SK-N-SH (cell line): ENCODE measurements at regions not wholly inside any gene's neighbourhood (a gene's known extent, or its start where the extent isn't known, plus 50 kb on each side); places are given as distances from the start of the nearest gene placed in this dataset.

ENCODE experiments used
- CTCF ChIA-PET: fragments of 300-600, 350-600 bp; formaldehyde crosslinking; extraction: SDS; loops from one replicate; lab custom pipeline; 2021; lab: Yijun Ruan, JAX
- POLR2A ChIA-PET: fragments of 350-600 bp; sonication (Branson Sonifier 250); formaldehyde crosslinking; extraction: SDS; loops from one replicate; lab custom pipeline; 2020; ENCODE audit warnings: antibody characterized with exemption, inconsistent platforms; lab: Yijun Ruan, JAX
- DNase-seq: peaks from one replicate; pipeline ENCODE4 v3.0.0; 2012
- H2AFZ ChIP-seq: fragments of 200-600 bp; sonication (generic); 2 replicates; pipeline ENCODE4 v1.8.1; 2016; ENCODE audit warnings: antibody characterized with exemption, mild to moderate bottlenecking, low read depth
- H3F3A ChIP-seq: fragments of 200-600 bp; sonication (generic); replicated peaks from 2 replicates; pipeline ENCODE3; 2016; ENCODE audit warnings: antibody characterized with exemption, mild to moderate bottlenecking; ENCODE audit not compliant: insufficient read depth
- H3K27ac ChIP-seq, 2 experiments: fragments of 200-500 bp in 1 of 2; fragments of 200-600 bp in 1 of 2; sonication (Bioruptor generic) in 1 of 2; sonication (generic), shearing (Covaris generic) in 1 of 2; 2 replicates each; pipeline versions ENCODE4 v1.5.1 to v1.6.1; 2014 to 2016; ENCODE audit warnings: low read depth in 2 of 2, inconsistent platforms in 1 of 2, low read length in 1 of 2, mild to moderate bottlenecking in 1 of 2, mixed read lengths in 1 of 2
- H3K27me3 ChIP-seq: fragments of 200-600 bp; sonication (generic), shearing (Covaris generic); 2 replicates; pipeline ENCODE4 v1.6.1; 2016; ENCODE audit warnings: mixed run types; ENCODE audit not compliant: insufficient read depth
- H3K36me3 ChIP-seq, 2 experiments: fragments of 200-500 bp in 1 of 2; fragments of 200-600 bp in 1 of 2; sonication (Bioruptor generic) in 1 of 2; sonication (generic) in 1 of 2; replicated peaks in 1 of 2; 2 replicates each; pipeline versions ENCODE3 to v1.5.1; 2014 to 2016; ENCODE audit warnings: low read length in 1 of 2, mild to moderate bottlenecking in 1 of 2; ENCODE audit not compliant: insufficient read depth in 2 of 2, control insufficient read depth in 1 of 2
- H3K4me1 ChIP-seq, 2 experiments: fragments of 200-500 bp in 1 of 2; fragments of 200-600 bp in 1 of 2; sonication (Bioruptor generic) in 1 of 2; sonication (generic), shearing (Covaris generic) in 1 of 2; 2 replicates each; pipeline versions ENCODE4 v1.5.1 to v1.6.1; 2014 to 2016; ENCODE audit warnings: low read depth in 1 of 2, low read length in 1 of 2, mixed run types in 1 of 2; ENCODE audit not compliant: insufficient read depth in 2 of 2, control insufficient read depth in 1 of 2
- H3K4me2 ChIP-seq: fragments of 200-600 bp; sonication (generic), shearing (Covaris generic); 2 replicates; pipeline ENCODE4 v1.6.1; 2017; ENCODE audit warnings: mixed run types
- H3K4me3 ChIP-seq, 2 experiments: fragments of 200-500 bp in 1 of 2; fragments of 200-600 bp in 1 of 2; sonication (Bioruptor generic) in 1 of 2; sonication (generic), shearing (Covaris generic) in 1 of 2; 2 replicates each; pipeline versions ENCODE4 v1.5.1 to v1.8.1; 2014 to 2016; ENCODE audit warnings: low read depth in 2 of 2, inconsistent platforms in 1 of 2, low read length in 1 of 2, mild to moderate bottlenecking in 1 of 2, mixed read lengths in 1 of 2, moderate library complexity in 1 of 2
- H3K79me2 ChIP-seq: fragments of 200-600 bp; sonication (generic); 2 replicates; pipeline ENCODE4 v1.8.1; 2017; ENCODE audit warnings: mild to moderate bottlenecking; ENCODE audit not compliant: insufficient read depth
- H3K9ac ChIP-seq: fragments of 200-600 bp; sonication (generic); 2 replicates; pipeline ENCODE4 v1.6.1; 2017; ENCODE audit warnings: mixed run types
- H3K9me2 ChIP-seq: fragments of 200-600 bp; sonication (generic); 2 replicates; pipeline ENCODE4 v1.6.1; 2017; ENCODE audit warnings: mixed run types
- H3K9me3 ChIP-seq: fragments of 200-600 bp; sonication (generic); 2 replicates; pipeline ENCODE4 v1.6.1; 2017; ENCODE audit warnings: mixed run types, mild to moderate bottlenecking, moderate library complexity
- H4K20me1 ChIP-seq: fragments of 200-600 bp; sonication (generic); 2 replicates; pipeline ENCODE4 v1.6.1; 2017; ENCODE audit warnings: mild to moderate bottlenecking, mixed run types; ENCODE audit not compliant: insufficient read depth
- CHD2 ChIP-seq: fragments of 150-350 bp; IDR thresholded peaks from 2 replicates; pipeline ENCODE4 v1.6.1; 2018; ENCODE audit warnings: low read length; ENCODE audit not compliant: partially characterized antibody
- FOSL2 ChIP-seq: IDR thresholded peaks from 2 replicates; pipeline ENCODE4 v1.4.0; 2012; ENCODE audit warnings: low read depth, mild to moderate bottlenecking, moderate library complexity, borderline replicate concordance
- FOXM1 ChIP-seq: IDR thresholded peaks from 2 replicates; pipeline ENCODE4 v1.4.0; 2012; ENCODE audit warnings: low read depth, mild to moderate bottlenecking
- GATA2 ChIP-seq: sonication (generic); formaldehyde crosslinking; IDR thresholded peaks from 2 replicates; pipeline ENCODE4 v1.5.0; 2020; ENCODE audit warnings: mild to moderate bottlenecking, missing genetic modification reagents
- RCOR1 ChIP-seq: fragments of 150-350 bp; IDR thresholded peaks from 2 replicates; pipeline ENCODE4 v1.6.1; 2017; ENCODE audit warnings: antibody characterized with exemption, low read length
- SMC3 ChIP-seq: IDR thresholded peaks from 2 replicates; pipeline ENCODE4 v1.6.1; 2012; ENCODE audit warnings: low read depth, low read length, improper control_type of control experiment
- TCF12 ChIP-seq: IDR thresholded peaks from 2 replicates; pipeline ENCODE4 v1.4.0; 2012
- TEAD4 ChIP-seq: IDR thresholded peaks from 2 replicates; pipeline ENCODE4 v1.4.0; 2012; ENCODE audit warnings: mild to moderate bottlenecking, borderline replicate concordance; ENCODE audit not compliant: insufficient read depth
- WGBS: methylation state at CpG from one replicate; pipeline ENCODE4 v1.1.6; 2017; ENCODE audit warnings: low lambda C conversion rate; 5-methylcytosine and 5-hydroxymethylcytosine counted together
- TF ChIP-seq, protein P1 (sequence below): IDR thresholded peaks from 2 replicates; pipeline ENCODE4 v1.6.1; 2012; ENCODE audit warnings: mild to moderate bottlenecking, low read depth, low read length, moderate library complexity
- TF ChIP-seq, protein P2 (sequence below): fragments of 150-350 bp; IDR thresholded peaks from 2 replicates; pipeline ENCODE4 v1.6.1; 2017; ENCODE audit warnings: antibody characterized with exemption, low read length, low read depth, borderline replicate concordance
- TF ChIP-seq, protein P3 (sequence below): IDR thresholded peaks from 2 replicates; pipeline ENCODE4 v1.4.0; 2012; ENCODE audit warnings: low read depth, borderline replicate concordance

DNA sequence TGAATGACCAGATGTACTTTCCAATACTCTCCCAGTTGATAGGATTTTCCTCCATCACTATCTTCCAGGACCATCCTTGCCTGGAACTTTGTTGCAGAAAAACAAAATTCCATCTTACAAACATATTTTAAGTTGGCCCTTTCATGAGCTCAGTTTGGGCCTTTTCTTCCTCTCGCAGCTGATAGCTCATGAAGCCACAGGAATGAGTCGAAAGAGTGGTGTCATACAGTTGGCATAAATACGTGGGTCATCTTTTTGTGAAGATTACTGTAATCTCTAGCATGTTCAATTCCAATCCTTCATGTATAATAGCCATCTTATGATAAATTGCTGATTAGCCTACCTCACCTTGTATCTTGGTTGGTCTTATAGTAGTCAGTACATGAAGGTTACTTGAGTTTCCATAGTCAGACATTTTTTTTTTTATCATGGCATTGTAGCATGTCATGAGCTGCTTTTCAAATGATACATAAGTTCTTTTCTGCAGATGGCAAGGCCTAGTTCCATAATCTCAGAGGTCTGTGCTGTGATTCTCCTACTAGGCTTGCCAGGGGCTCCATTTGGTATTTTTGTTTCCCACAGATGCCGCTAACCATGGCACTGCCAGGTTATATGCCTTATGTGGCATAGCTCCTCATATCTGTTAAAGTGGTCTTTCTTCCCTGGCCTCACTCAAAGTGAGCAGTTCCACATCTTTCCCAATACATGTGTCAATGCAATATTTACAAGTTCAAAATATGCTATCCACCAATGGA lies 380.6 kb upstream of the DCN start:
- Histone ChIP-seq H4K20me1 (no peaks in the 10 kb centered on the region), H3K4me2 (no peak overlapping the region), H3K4me1 (no peaks in the 10 kb centered on the region), H3K4me3 (no peak overlapping the region), H3K9ac (no peak overlapping the region), H3F3A (no peaks in the 10 kb centered on the region), H3K27ac (no peak overlapping the region), H3K9me3 (no peaks in the 10 kb centered on the region), H3K79me2 (no peaks in the 10 kb centered on the region), H3K9me2 (no peaks in the 10 kb centered on the region), H3K36me3 (no peaks in the 10 kb centered on the region), H3K27me3 (no peaks in the 10 kb centered on the region), H2AFZ (no peak overlapping the region)
- CTCF ChIA-PET = interaction anchor here (1.1 to 2.8 kb wide), 5 partner anchors 7 to 202 kb away, joined by 3 to 11 read pairs (median 4); no protein-coding TSS in a partner anchor
- DNase-seq = no peak
- POLR2A ChIA-PET = no interaction called here
- TF ChIP-seq CHD2 (no peak), GATA2 (CRISPR knock-in tag) (no peak), FOXM1 (no peak), TCF12 (no peak), RCOR1 (no peak), SMC3 (no peak), FOSL2 (no peak), TEAD4 (no peak)
- TF ChIP-seq, protein P1, sequence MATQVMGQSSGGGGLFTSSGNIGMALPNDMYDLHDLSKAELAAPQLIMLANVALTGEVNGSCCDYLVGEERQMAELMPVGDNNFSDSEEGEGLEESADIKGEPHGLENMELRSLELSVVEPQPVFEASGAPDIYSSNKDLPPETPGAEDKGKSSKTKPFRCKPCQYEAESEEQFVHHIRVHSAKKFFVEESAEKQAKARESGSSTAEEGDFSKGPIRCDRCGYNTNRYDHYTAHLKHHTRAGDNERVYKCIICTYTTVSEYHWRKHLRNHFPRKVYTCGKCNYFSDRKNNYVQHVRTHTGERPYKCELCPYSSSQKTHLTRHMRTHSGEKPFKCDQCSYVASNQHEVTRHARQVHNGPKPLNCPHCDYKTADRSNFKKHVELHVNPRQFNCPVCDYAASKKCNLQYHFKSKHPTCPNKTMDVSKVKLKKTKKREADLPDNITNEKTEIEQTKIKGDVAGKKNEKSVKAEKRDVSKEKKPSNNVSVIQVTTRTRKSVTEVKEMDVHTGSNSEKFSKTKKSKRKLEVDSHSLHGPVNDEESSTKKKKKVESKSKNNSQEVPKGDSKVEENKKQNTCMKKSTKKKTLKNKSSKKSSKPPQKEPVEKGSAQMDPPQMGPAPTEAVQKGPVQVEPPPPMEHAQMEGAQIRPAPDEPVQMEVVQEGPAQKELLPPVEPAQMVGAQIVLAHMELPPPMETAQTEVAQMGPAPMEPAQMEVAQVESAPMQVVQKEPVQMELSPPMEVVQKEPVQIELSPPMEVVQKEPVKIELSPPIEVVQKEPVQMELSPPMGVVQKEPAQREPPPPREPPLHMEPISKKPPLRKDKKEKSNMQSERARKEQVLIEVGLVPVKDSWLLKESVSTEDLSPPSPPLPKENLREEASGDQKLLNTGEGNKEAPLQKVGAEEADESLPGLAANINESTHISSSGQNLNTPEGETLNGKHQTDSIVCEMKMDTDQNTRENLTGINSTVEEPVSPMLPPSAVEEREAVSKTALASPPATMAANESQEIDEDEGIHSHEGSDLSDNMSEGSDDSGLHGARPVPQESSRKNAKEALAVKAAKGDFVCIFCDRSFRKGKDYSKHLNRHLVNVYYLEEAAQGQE = no peak
- TF ChIP-seq, protein P2, sequence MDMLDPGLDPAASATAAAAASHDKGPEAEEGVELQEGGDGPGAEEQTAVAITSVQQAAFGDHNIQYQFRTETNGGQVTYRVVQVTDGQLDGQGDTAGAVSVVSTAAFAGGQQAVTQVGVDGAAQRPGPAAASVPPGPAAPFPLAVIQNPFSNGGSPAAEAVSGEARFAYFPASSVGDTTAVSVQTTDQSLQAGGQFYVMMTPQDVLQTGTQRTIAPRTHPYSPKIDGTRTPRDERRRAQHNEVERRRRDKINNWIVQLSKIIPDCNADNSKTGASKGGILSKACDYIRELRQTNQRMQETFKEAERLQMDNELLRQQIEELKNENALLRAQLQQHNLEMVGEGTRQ = no peak
- TF ChIP-seq, protein P3, sequence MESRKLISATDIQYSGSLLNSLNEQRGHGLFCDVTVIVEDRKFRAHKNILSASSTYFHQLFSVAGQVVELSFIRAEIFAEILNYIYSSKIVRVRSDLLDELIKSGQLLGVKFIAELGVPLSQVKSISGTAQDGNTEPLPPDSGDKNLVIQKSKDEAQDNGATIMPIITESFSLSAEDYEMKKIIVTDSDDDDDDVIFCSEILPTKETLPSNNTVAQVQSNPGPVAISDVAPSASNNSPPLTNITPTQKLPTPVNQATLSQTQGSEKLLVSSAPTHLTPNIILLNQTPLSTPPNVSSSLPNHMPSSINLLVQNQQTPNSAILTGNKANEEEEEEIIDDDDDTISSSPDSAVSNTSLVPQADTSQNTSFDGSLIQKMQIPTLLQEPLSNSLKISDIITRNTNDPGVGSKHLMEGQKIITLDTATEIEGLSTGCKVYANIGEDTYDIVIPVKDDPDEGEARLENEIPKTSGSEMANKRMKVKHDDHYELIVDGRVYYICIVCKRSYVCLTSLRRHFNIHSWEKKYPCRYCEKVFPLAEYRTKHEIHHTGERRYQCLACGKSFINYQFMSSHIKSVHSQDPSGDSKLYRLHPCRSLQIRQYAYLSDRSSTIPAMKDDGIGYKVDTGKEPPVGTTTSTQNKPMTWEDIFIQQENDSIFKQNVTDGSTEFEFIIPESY = no peak
- WGBS = 63% methylated on average over 4 of the region's 4 CpGs
